H1 (cell line): ENCODE measurements at regions not wholly inside any gene's neighbourhood (a gene's known extent, or its start where the extent isn't known, plus 50 kb on each side); places are given as distances from the start of the nearest gene placed in this dataset.

Experiments used
- CTCF ChIA-PET: fragments of 300-600 bp; sonication (Branson Sonifier 250); formaldehyde crosslinking; loops from one replicate; lab custom pipeline; 2021; ENCODE audit not compliant: partially characterized antibody; lab: Charles Lee
- POLR2A ChIA-PET: fragments of 300-600 bp; sonication (Branson Sonifier 250); formaldehyde crosslinking; loops from one replicate; lab custom pipeline; 2021; ENCODE audit warnings: inconsistent platforms; ENCODE audit not compliant: partially characterized antibody; lab: Charles Lee
- DNase-seq, 2 experiments: peaks; one replicate each; pipeline versions ENCODE4 v3.0.0 to v3.0.0-alpha.2; 2010 to 2022; ENCODE audit warnings: low spot score in 2 of 2, low read depth in 1 of 2, mixed read lengths in 1 of 2
- FAIRE-seq: peaks from 2 replicates; lab custom pipeline; 2011; peaks lifted over from hg19 to GRCh38; lab: Jason Lieb, UNC
- H2AFZ ChIP-seq: 2 replicates; pipeline ENCODE4 v1.8.1; 2012; ENCODE audit warnings: low read length, inconsistent platforms
- H2AK5ac ChIP-seq: 2 replicates; pipeline ENCODE4 v1.6.1; 2013; ENCODE audit warnings: low read depth, low read length
- H2BK120ac ChIP-seq: replicated peaks from 2 replicates; pipeline ENCODE3; 2013; ENCODE audit warnings: low read depth, low read length, inconsistent platforms
- H2BK12ac ChIP-seq: 2 replicates; pipeline ENCODE4 v1.6.1; 2013; ENCODE audit warnings: low read depth, low read length
- H2BK15ac ChIP-seq: 2 replicates; pipeline ENCODE4 v1.6.1; 2013; ENCODE audit warnings: low read length
- H2BK20ac ChIP-seq: 2 replicates; pipeline ENCODE4 v1.6.1; 2013; ENCODE audit warnings: low read length
- H2BK5ac ChIP-seq: 2 replicates; pipeline ENCODE4 v1.6.1; 2013; ENCODE audit warnings: low read depth, low read length
- H3K14ac ChIP-seq: 2 replicates; pipeline ENCODE4 v1.6.1; 2013; ENCODE audit warnings: inconsistent platforms; ENCODE audit not compliant: insufficient read length
- H3K18ac ChIP-seq: 2 replicates; pipeline ENCODE4 v1.6.1; 2013; ENCODE audit warnings: low read length; ENCODE audit errors: extremely low read depth
- H3K23ac ChIP-seq: 2 replicates; pipeline ENCODE4 v1.6.1; 2013; ENCODE audit warnings: inconsistent platforms; ENCODE audit not compliant: insufficient read length
- H3K23me2 ChIP-seq: 2 replicates; pipeline ENCODE4 v1.6.1; 2013; ENCODE audit warnings: low read depth, low read length
- H3K27ac ChIP-seq: 2 replicates; pipeline ENCODE4 v1.6.1; 2011; ENCODE audit warnings: low read depth, low read length, inconsistent platforms
- H3K27me3 ChIP-seq, 4 experiments: replicated peaks in 1 of 4; 1 replicate in 1 of 4; 2 replicates in 3 of 4; pipeline versions ENCODE4 v1.6.1 to v1.8.1; 2011 to 2013; ENCODE audit warnings: low read length in 3 of 4, mild to moderate bottlenecking in 3 of 4, inconsistent platforms in 2 of 4, mixed read lengths in 2 of 4, moderate library complexity in 1 of 4; ENCODE audit not compliant: control insufficient read depth in 3 of 4, insufficient read depth in 3 of 4; ENCODE audit errors: extremely low read depth in 1 of 4
- H3K36me3 ChIP-seq, 4 experiments: 2 replicates each; pipeline versions ENCODE4 v1.6.1 to v1.8.1; 2011 to 2013; ENCODE audit warnings: mild to moderate bottlenecking in 4 of 4, low read length in 3 of 4, moderate library complexity in 2 of 4, control low read depth in 1 of 4, inconsistent platforms in 1 of 4; ENCODE audit not compliant: insufficient read depth in 4 of 4, control insufficient read depth in 2 of 4
- H3K4ac ChIP-seq: replicated peaks from 2 replicates; pipeline ENCODE3; 2013; ENCODE audit warnings: low read length, low read depth, mixed read lengths, inconsistent platforms; ENCODE audit not compliant: insufficient read length
- H3K4me1 ChIP-seq, 4 experiments: replicated peaks in 1 of 4; 1 replicate in 1 of 4; 2 replicates in 3 of 4; pipeline versions ENCODE4 v1.6.1 to v1.8.1; 2011 to 2013; ENCODE audit warnings: low read length in 3 of 4, inconsistent platforms in 2 of 4, mixed read lengths in 1 of 4; ENCODE audit not compliant: insufficient read depth in 4 of 4, control insufficient read depth in 3 of 4
- H3K4me2 ChIP-seq, 2 experiments: 2 replicates each; pipeline versions ENCODE4 v1.6.1 to v1.8.1; 2011 to 2013; ENCODE audit warnings: low read depth in 2 of 2, low read length in 2 of 2, control low read depth in 1 of 2, inconsistent platforms in 1 of 2, mild to moderate bottlenecking in 1 of 2; ENCODE audit not compliant: insufficient read depth in 1 of 2
- H3K4me3 ChIP-seq, 4 experiments: fragments of 200-600, 300-600 bp in 1 of 4; sonication (generic), shearing (Covaris generic), sonication (Bioruptor Twin) in 1 of 4; 2 replicates each; pipeline versions ENCODE4 v1.5.1 to v1.8.1; 2011 to 2016; ENCODE audit warnings: low read length in 4 of 4, low read depth in 3 of 4, control low read depth in 2 of 4, inconsistent platforms in 2 of 4, mild to moderate bottlenecking in 2 of 4, mixed read lengths in 1 of 4, moderate library complexity in 1 of 4; ENCODE audit not compliant: insufficient read depth in 2 of 4; ENCODE audit errors: extremely low read depth in 1 of 4
- H3K56ac ChIP-seq: replicated peaks from 2 replicates; pipeline ENCODE3; 2013; ENCODE audit warnings: low read depth, mild to moderate bottlenecking, mixed read lengths, low read length, inconsistent platforms; ENCODE audit not compliant: insufficient read length
- H3K79me1 ChIP-seq: 2 replicates; pipeline ENCODE4 v1.6.1; 2013; ENCODE audit warnings: low read depth, low read length, control low read depth
- H3K79me2 ChIP-seq, 2 experiments: 2 replicates each; pipeline versions ENCODE4 v1.6.1 to v1.8.1; 2012 to 2013; ENCODE audit warnings: low read length in 2 of 2, mild to moderate bottlenecking in 2 of 2, inconsistent platforms in 1 of 2; ENCODE audit not compliant: insufficient read depth in 2 of 2, control insufficient read depth in 1 of 2
- H3K9ac ChIP-seq, 4 experiments: replicated peaks in 1 of 4; 1 replicate in 1 of 4; 2 replicates in 3 of 4; pipeline versions ENCODE4 v1.6.1 to v1.8.1; 2011 to 2013; ENCODE audit warnings: low read depth in 3 of 4, low read length in 3 of 4, control low read depth in 2 of 4, mild to moderate bottlenecking in 2 of 4, moderate library complexity in 2 of 4, inconsistent platforms in 1 of 4; ENCODE audit errors: extremely low read depth in 1 of 4
- H3K9me3 ChIP-seq, 2 experiments: 2 replicates each; pipeline versions ENCODE4 v1.6.1 to v1.8.1; 2012 to 2013; ENCODE audit warnings: mild to moderate bottlenecking in 2 of 2, moderate library complexity in 2 of 2, control low read depth in 1 of 2, inconsistent platforms in 1 of 2, low read depth in 1 of 2, low read length in 1 of 2, mixed read lengths in 1 of 2; ENCODE audit not compliant: insufficient read depth in 2 of 2
- H4K20me1 ChIP-seq, 2 experiments: replicated peaks in 1 of 2; 2 replicates each; pipeline versions ENCODE3 to v1.8.1; 2011 to 2013; ENCODE audit warnings: inconsistent platforms in 2 of 2, low read length in 2 of 2, mild to moderate bottlenecking in 1 of 2; ENCODE audit not compliant: insufficient read depth in 2 of 2, control insufficient read depth in 1 of 2
- H4K5ac ChIP-seq: 2 replicates; pipeline ENCODE4 v1.6.1; 2013; ENCODE audit warnings: low read length, low read depth, mixed read lengths, inconsistent platforms; ENCODE audit not compliant: insufficient read length
- H4K8ac ChIP-seq: 2 replicates; pipeline ENCODE4 v1.8.0; 2013; ENCODE audit warnings: mild to moderate bottlenecking, moderate library complexity, low read length, inconsistent platforms; ENCODE audit not compliant: insufficient read depth; ENCODE audit errors: extremely low read depth
- H4K91ac ChIP-seq: replicated peaks from 2 replicates; pipeline ENCODE3; 2013; ENCODE audit warnings: low read length, mixed read lengths, inconsistent platforms; ENCODE audit not compliant: insufficient read length
- POLR2A ChIP-seq, 2 experiments: IDR thresholded peaks; 1 replicate in 1 of 2; 2 replicates in 1 of 2; pipeline ENCODE4 v1.6.1; 2011; ENCODE audit warnings: low read depth in 2 of 2, low read length in 2 of 2, mild to moderate bottlenecking in 2 of 2; ENCODE audit errors: control extremely low read depth in 1 of 2
- SP4 ChIP-seq: IDR thresholded peaks from 2 replicates; pipeline ENCODE4 v1.6.1; 2012; ENCODE audit warnings: low read length, inconsistent platforms
- SRF ChIP-seq: IDR thresholded peaks from 2 replicates; pipeline ENCODE4 v1.6.1; 2011; ENCODE audit warnings: mild to moderate bottlenecking, low read depth, low read length, moderate library complexity
- WGBS, 2 experiments: shearing (Covaris generic) in 1 of 2; methylation state at CpG; one replicate each; pipeline versions ENCODE4 v1.1.6 to v1.1.7; 2013 to 2015; ENCODE audit warnings: low lambda C conversion rate in 2 of 2, mixed read lengths in 2 of 2, inconsistent platforms in 1 of 2, low coverage in 1 of 2, missing lambda C conversion rate in 1 of 2; ENCODE audit not compliant: insufficient replicate concordance in 2 of 2, insufficient coverage in 1 of 2, insufficient read length in 1 of 2; ENCODE audit errors: extremely low coverage in 1 of 2, missing lambda C conversion rate in 1 of 2; 5-methylcytosine and 5-hydroxymethylcytosine counted together

GRCh38 chr2:196242131-196242620, 70.8 kb upstream of the STK17B start:
- Histone ChIP-seq H2BK15ac (no peak overlapping the region), H2AK5ac (no peak overlapping the region), H3K36me3 (no peaks in the 10 kb centered on the region), H3K9me3 (no peaks in the 10 kb centered on the region), H3K18ac (no peak overlapping the region), H2BK20ac (no peak overlapping the region), H2BK5ac (no peak overlapping the region), H3K79me2 (no peaks in the 10 kb centered on the region), H3K27me3 (no peaks in the 10 kb centered on the region), H3K4ac (no peak overlapping the region), H3K9ac (no peak overlapping the region), H3K56ac (no peak overlapping the region), H3K79me1 (no peaks in the 10 kb centered on the region), H4K20me1 (no peaks in the 10 kb centered on the region), H2AFZ (no peak overlapping the region), H4K91ac (no peak overlapping the region), H2BK12ac (no peak overlapping the region), H4K5ac (no peak overlapping the region), H3K23ac (no peak overlapping the region), H3K14ac (no peak overlapping the region), H3K27ac (no peak overlapping the region), H4K8ac (no peak overlapping the region), H2BK120ac (no peak overlapping the region), H3K4me2 (no peak overlapping the region), H3K4me3 (no peak overlapping the region), H3K23me2 (no peaks in the 10 kb centered on the region), H3K4me1 (no peaks in the 10 kb centered on the region)
- TF ChIP-seq SRF (no peak), SP4 (no peak), POLR2A (IDR thresholded peaks at IDR 0.05; ENCODE audit: control extremely low read depth in 1 of 2, low read depth in 2 of 2, low read length in 2 of 2) (no peak)
- 85% methylated on average over 7 of the region's 7 CpGs; no CpG with 5 or more reads in 1 of the 2 experiments for WGBS, 2 experiments
- DNase-seq (no peak), FAIRE-seq (no peak)
- CTCF ChIA-PET, result interaction anchor here (0.7 kb wide), 1 partner anchor 501 kb away, joined by 5 read pairs; no protein-coding TSS in a partner anchor
- POLR2A ChIA-PET, result no interaction called here
